Sigmoid colon (tissue), 4 donors: ENCODE measurements at regions not wholly inside any gene's neighbourhood (a gene's known extent, or its start where the extent isn't known, plus 50 kb on each side); places are given as distances from the start of the nearest gene placed in this dataset.

Experiments
- EP300 ChIP-seq, 4 donors: sonication (generic); formaldehyde crosslinking; IDR thresholded peaks; one replicate each; pipeline ENCODE4 v1.6.1; 2017; ENCODE audit warnings: antibody characterized with exemption in 4 of 4
- POLR2A ChIP-seq, 2 donors: fragments of 450-650 bp; IDR thresholded peaks; one replicate each; pipeline ENCODE4 v1.6.1; 2016; ENCODE audit warnings: antibody characterized with exemption in 2 of 2, mild to moderate bottlenecking in 2 of 2, moderate library complexity in 2 of 2
- POLR2AphosphoS5 ChIP-seq, 4 donors: sonication (generic); formaldehyde crosslinking; IDR thresholded peaks; one replicate each; pipeline ENCODE4 v1.6.1; 2017; ENCODE audit warnings: antibody characterized with exemption in 4 of 4
- TF ChIP-seq, protein P1 (sequence below), 4 experiments: fragments of 450-650 bp in 3 of 4; fragments of 200-600 bp in 1 of 4; IDR thresholded peaks; one replicate each; pipeline ENCODE4 v1.5.1; 2016 to 2019; ENCODE audit warnings: antibody characterized with exemption in 4 of 4, mild to moderate bottlenecking in 3 of 4, moderate library complexity in 2 of 4

DNA sequence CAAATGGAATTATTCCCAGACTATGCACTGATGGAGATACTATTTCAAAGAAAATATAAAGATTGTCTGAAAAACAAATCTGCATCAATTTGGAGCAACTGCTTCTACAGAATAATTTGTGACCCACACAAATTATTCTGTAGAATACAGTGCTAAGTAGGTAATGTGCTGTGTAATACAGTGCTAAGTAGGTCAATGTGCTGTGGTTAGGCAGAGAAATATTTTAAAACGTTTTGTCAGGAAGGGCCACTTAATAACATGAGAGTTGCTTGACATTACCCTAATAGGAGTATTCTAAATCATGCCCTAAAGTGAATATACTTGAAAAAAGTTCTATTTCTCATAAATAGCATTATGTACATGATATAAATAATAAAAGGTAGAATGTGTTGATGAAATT lies 116.5 kb upstream of the KCND2 start:
- TF ChIP-seq, protein P1, sequence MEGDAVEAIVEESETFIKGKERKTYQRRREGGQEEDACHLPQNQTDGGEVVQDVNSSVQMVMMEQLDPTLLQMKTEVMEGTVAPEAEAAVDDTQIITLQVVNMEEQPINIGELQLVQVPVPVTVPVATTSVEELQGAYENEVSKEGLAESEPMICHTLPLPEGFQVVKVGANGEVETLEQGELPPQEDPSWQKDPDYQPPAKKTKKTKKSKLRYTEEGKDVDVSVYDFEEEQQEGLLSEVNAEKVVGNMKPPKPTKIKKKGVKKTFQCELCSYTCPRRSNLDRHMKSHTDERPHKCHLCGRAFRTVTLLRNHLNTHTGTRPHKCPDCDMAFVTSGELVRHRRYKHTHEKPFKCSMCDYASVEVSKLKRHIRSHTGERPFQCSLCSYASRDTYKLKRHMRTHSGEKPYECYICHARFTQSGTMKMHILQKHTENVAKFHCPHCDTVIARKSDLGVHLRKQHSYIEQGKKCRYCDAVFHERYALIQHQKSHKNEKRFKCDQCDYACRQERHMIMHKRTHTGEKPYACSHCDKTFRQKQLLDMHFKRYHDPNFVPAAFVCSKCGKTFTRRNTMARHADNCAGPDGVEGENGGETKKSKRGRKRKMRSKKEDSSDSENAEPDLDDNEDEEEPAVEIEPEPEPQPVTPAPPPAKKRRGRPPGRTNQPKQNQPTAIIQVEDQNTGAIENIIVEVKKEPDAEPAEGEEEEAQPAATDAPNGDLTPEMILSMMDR (IDR thresholded peaks at IDR 0.05) = no peak
- TF ChIP-seq POLR2AphosphoS5 (IDR thresholded peaks at IDR 0.05) (no peak), EP300 (IDR thresholded peaks at IDR 0.05) (no peak), POLR2A (IDR thresholded peaks at IDR 0.05) (no peak)
